Activated CD8-positive, alpha-beta T cell treated with anti-CD3 and anti-CD28 coated beads for 36 hours (primary cell): ENCODE measurements at regions not wholly inside any gene's neighbourhood (a gene's known extent, or its start where the extent isn't known, plus 50 kb on each side); places are given as distances from the start of the nearest gene placed in this dataset.
"Not testable (repeated sequence)": the region's sequence is repeated elsewhere in the genome, so short reads cannot be mapped to it uniquely, and the experiment has no call there.

Source experiments
- ATAC-seq: fragments of 200-7000 bp; cut with Tn5 transposase; one replicate; pipeline ENCODE4 v1.10.0; 2021; ENCODE audit warnings: mild to moderate bottlenecking, moderate library complexity
- CTCF ChIA-PET: fragments of 350-600 bp; sonication (Branson Sonifier 250); formaldehyde crosslinking; loops from one replicate; lab custom pipeline; 2021; ENCODE audit warnings: antibody characterized with exemption; lab: Charles Lee
- POLR2A ChIA-PET: fragments of 350-600 bp; sonication (Branson Sonifier 250); formaldehyde crosslinking; loops from one replicate; lab custom pipeline; 2021; ENCODE audit warnings: antibody characterized with exemption; lab: Charles Lee
- DNase-seq: peaks from one replicate; pipeline ENCODE4 v3.0.0-alpha.2; 2020
- H3K27ac Mint-ChIP-seq: one replicate; pipeline ENCODE4 v1.8.0; 2021; ENCODE audit warnings: mild to moderate bottlenecking, mixed read lengths
- H3K27me3 Mint-ChIP-seq: one replicate; pipeline ENCODE4 v1.8.0; 2021; ENCODE audit warnings: mixed read lengths
- H3K36me3 Mint-ChIP-seq: one replicate; pipeline ENCODE4 v1.8.0; 2021; ENCODE audit warnings: low read depth, mixed read lengths
- H3K4me1 Mint-ChIP-seq: one replicate; pipeline ENCODE4 v1.8.0; 2021; ENCODE audit warnings: low read depth, mixed read lengths
- H3K4me3 Mint-ChIP-seq: one replicate; pipeline ENCODE4 v1.8.0; 2021; ENCODE audit warnings: mild to moderate bottlenecking, moderate library complexity, mixed read lengths
- H3K9me3 Mint-ChIP-seq: one replicate; pipeline ENCODE4 v1.8.0; 2021; ENCODE audit warnings: mixed read lengths
- CTCF ChIP-seq: fragments of 200-600 bp; IDR thresholded peaks from one replicate; pipeline ENCODE4 v1.8.0; 2022; ENCODE audit warnings: antibody characterized with exemption, mild to moderate bottlenecking
- intact Hi-C: fragments of 100-400 bp; cut with micrococcal nuclease; formaldehyde crosslinking; loops from one replicate; pipeline ENCODE4 v1.10.0; 2022

- ATAC-seq (no peak), DNase-seq (no peak)
- no peaks in the 10 kb centered on the region for H3K36me3 Mint-ChIP-seq
- ChIA-PET CTCF (no interaction called here), POLR2A (no interaction called here)
- intact Hi-C loops = no loop called here
- peaks cover 16% of the 10 kb centered on the region for H3K9me3 Mint-ChIP-seq
- H3K27ac Mint-ChIP-seq = no peak overlapping the region
- H3K4me1 Mint-ChIP-seq = no peaks in the 10 kb centered on the region
- H3K4me3 Mint-ChIP-seq = no peak overlapping the region
- TF ChIP-seq CTCF = no peak
- no peaks in the 10 kb centered on the region for H3K27me3 Mint-ChIP-seq
These were observed 2282.6 kb downstream of the ARAP2 start for GRCh38 chr4:33961761-33962160.

- TF ChIP-seq CTCF = no peak
- Mint-ChIP-seq H3K9me3 (peaks cover 5% of the 10 kb centered on the region), H3K36me3 (no peaks in the 10 kb centered on the region), H3K27ac (no peak overlapping the region), H3K4me3 (no peak overlapping the region), H3K4me1 (no peaks in the 10 kb centered on the region), H3K27me3 (no peaks in the 10 kb centered on the region)
- CTCF ChIA-PET = no interaction called here
- intact Hi-C loops = no loop called here
- DNase-seq = no peak
- ATAC-seq = no peak
- POLR2A ChIA-PET = no interaction called here
These were observed 2277.5 kb downstream of the ARAP2 start for GRCh38 chr4:33966808-33967207.

GRCh38 chr4:33974270-33974669 lies 2270.0 kb downstream of the ARAP2 start:
- no peak for DNase-seq
- Mint-ChIP-seq H3K4me1 (no peaks in the 10 kb centered on the region), H3K27me3 (no peaks in the 10 kb centered on the region), H3K9me3 (peaks cover 7% of the 10 kb centered on the region), H3K4me3 (no peak overlapping the region), H3K36me3 (no peaks in the 10 kb centered on the region), H3K27ac (no peak overlapping the region)
- intact Hi-C loops = no loop called here
- no peak for ATAC-seq
- TF ChIP-seq CTCF = no peak
- ChIA-PET POLR2A (no interaction called here), CTCF (no interaction called here)

- ATAC-seq (no peak), DNase-seq (no peak)
- intact Hi-C loops = no loop called here
- H3K27me3 Mint-ChIP-seq = no peaks in the 10 kb centered on the region
- H3K9me3 Mint-ChIP-seq = peaks cover 5% of the 10 kb centered on the region
- H3K36me3 Mint-ChIP-seq = no peaks in the 10 kb centered on the region
- POLR2A ChIA-PET = interaction anchor here (0.8 kb wide), 1 partner anchor 15 kb away, joined by 3 read pairs; no protein-coding TSS in a partner anchor
- no peak overlapping the region for H3K27ac Mint-ChIP-seq
- no peak for TF ChIP-seq CTCF
- no peak overlapping the region for H3K4me3 Mint-ChIP-seq
- CTCF ChIA-PET = no interaction called here
- no peaks in the 10 kb centered on the region for H3K4me1 Mint-ChIP-seq
These were observed 2268.3 kb downstream of the ARAP2 start for GRCh38 chr4:33975995-33976394.

GRCh38 chr4:33979781-33980180 lies 2264.5 kb downstream of the ARAP2 start:
- POLR2A ChIA-PET, intact Hi-C loops: not testable (repeated sequence)

GRCh38 chr4:33980361-33980760 lies 2264.0 kb downstream of the ARAP2 start:
- TF ChIP-seq CTCF = no peak
- DNase-seq (no peak), ATAC-seq (no peak)
- intact Hi-C loops = no loop called here
- no peak overlapping the region for H3K27ac Mint-ChIP-seq
- CTCF ChIA-PET = no interaction called here
- POLR2A ChIA-PET = no interaction called here
- H3K9me3 Mint-ChIP-seq = peaks cover under 1% of the 10 kb centered on the region
- no peaks in the 10 kb centered on the region for H3K36me3 Mint-ChIP-seq
- H3K4me3 Mint-ChIP-seq = no peak overlapping the region
- no peaks in the 10 kb centered on the region for H3K27me3 Mint-ChIP-seq
- no peaks in the 10 kb centered on the region for H3K4me1 Mint-ChIP-seq

More at GRCh38 chr4:33979781-33980180, 2264.5 kb downstream of the ARAP2 start:
- CTCF ChIA-PET, H3K27ac Mint-ChIP-seq, H3K9me3 Mint-ChIP-seq, H3K4me1 Mint-ChIP-seq, ATAC-seq, H3K4me3 Mint-ChIP-seq, DNase-seq, H3K36me3 Mint-ChIP-seq, H3K27me3 Mint-ChIP-seq: not testable (repeated sequence)
